MM.1S (cell line): ENCODE measurements at regions not wholly inside any gene's neighbourhood (a gene's known extent, or its start where the extent isn't known, plus 50 kb on each side); places are given as distances from the start of the nearest gene placed in this dataset.

Experiments used
- EZH2 ChIP-seq: fragments of 300-600 bp; sonication (generic); optimal IDR thresholded peaks from 2 replicates; pipeline ENCODE3; 2017; ENCODE audit warnings: low read depth, mild to moderate bottlenecking, antibody characterized with exemption, low read length, mixed read lengths
- TF ChIP-seq, protein P1 (sequence below): fragments of 300-600 bp; sonication (generic); IDR thresholded peaks from 2 replicates; pipeline ENCODE4 v1.5.1; 2016; ENCODE audit warnings: antibody characterized with exemption, low read length, mixed read lengths

DNA sequence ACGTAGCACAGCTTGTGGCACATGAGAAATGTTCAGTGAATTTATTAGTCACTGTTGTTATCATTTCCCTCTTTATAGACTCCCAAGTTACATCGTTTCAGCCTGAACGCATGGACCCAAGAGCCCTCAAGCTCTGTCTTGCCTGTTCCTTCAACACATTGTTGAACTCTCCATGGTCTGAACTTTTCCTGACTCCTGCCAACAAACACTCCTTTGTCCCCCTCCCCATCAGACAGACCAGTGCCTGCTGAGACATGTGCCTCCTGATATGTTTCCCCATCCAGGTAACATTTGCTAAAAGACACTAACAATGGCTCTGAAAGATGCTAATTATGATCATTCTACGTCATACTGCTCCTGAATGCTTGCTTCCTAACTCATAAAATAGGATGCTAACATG, 108.7 kb upstream of the NFIA start:
- TF ChIP-seq, protein P1, sequence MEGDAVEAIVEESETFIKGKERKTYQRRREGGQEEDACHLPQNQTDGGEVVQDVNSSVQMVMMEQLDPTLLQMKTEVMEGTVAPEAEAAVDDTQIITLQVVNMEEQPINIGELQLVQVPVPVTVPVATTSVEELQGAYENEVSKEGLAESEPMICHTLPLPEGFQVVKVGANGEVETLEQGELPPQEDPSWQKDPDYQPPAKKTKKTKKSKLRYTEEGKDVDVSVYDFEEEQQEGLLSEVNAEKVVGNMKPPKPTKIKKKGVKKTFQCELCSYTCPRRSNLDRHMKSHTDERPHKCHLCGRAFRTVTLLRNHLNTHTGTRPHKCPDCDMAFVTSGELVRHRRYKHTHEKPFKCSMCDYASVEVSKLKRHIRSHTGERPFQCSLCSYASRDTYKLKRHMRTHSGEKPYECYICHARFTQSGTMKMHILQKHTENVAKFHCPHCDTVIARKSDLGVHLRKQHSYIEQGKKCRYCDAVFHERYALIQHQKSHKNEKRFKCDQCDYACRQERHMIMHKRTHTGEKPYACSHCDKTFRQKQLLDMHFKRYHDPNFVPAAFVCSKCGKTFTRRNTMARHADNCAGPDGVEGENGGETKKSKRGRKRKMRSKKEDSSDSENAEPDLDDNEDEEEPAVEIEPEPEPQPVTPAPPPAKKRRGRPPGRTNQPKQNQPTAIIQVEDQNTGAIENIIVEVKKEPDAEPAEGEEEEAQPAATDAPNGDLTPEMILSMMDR, result no peak
- TF ChIP-seq EZH2, result no peak
